Middle frontal gyrus (tissue), 1 donor: ENCODE measurements at regions not wholly inside any gene's neighbourhood (a gene's known extent, or its start where the extent isn't known, plus 50 kb on each side); places are given as distances from the start of the nearest gene placed in this dataset.
"Not testable (repeated sequence)": the region's sequence is repeated elsewhere in the genome, so short reads cannot be mapped to it uniquely, and the experiment has no call there.

ENCODE experiments used
- DNase-seq: peaks from one replicate; pipeline ENCODE4 v3.0.0-alpha.2; 2015; ENCODE audit warnings: low spot score; ENCODE audit errors: extremely low spot score

- DNase-seq = not testable (repeated sequence)
Observed at GRCh38 chr9:87041553-87042235, 94.4 kb upstream of the GAS1 start.

GRCh38 chr9:87049929-87050608, 102.8 kb upstream of the GAS1 start:
- not testable (repeated sequence) for DNase-seq

GRCh38 chr9:87054999-87055686, 107.8 kb upstream of the GAS1 start:
- DNase-seq = no peak

GRCh38 chr9:87059772-87060171, 112.5 kb upstream of the GAS1 start:
- DNase-seq = no peak

GRCh38 chr9:87062746-87063145, 115.4 kb upstream of the GAS1 start:
- no peak for DNase-seq

- DNase-seq = no peak
Observed at GRCh38 chr9:87063246-87063645, 115.9 kb upstream of the GAS1 start.

- no peak for DNase-seq
Observed at GRCh38 chr9:87063871-87064270, 116.6 kb upstream of the GAS1 start.

GRCh38 chr9:87064311-87064710, 117.0 kb upstream of the GAS1 start:
- no peak for DNase-seq

GRCh38 chr9:87065981-87066380, 118.7 kb upstream of the GAS1 start:
- DNase-seq = no peak

GRCh38 chr9:87067426-87067825, 120.1 kb upstream of the GAS1 start:
- no peak for DNase-seq

- no peak for DNase-seq
Observed at GRCh38 chr9:87068177-87068840, 121.0 kb upstream of the GAS1 start.

- DNase-seq = no peak
Observed at GRCh38 chr9:87069690-87070089, 122.4 kb upstream of the GAS1 start.

GRCh38 chr9:87070336-87070735, 123.0 kb upstream of the GAS1 start:
- DNase-seq = no peak

GRCh38 chr9:87071473-87071872, 124.2 kb upstream of the GAS1 start:
- DNase-seq = no peak

GRCh38 chr9:87073692-87074091, 126.4 kb upstream of the GAS1 start:
- no peak for DNase-seq

- no peak for DNase-seq
Observed at GRCh38 chr9:87075537-87075936, 128.2 kb upstream of the GAS1 start.

GRCh38 chr9:87076825-87077224, 129.5 kb upstream of the GAS1 start:
- no peak for DNase-seq

- no peak for DNase-seq
Observed at GRCh38 chr9:87077986-87078385, 130.7 kb upstream of the GAS1 start.

GRCh38 chr9:87080512-87081264, 133.4 kb upstream of the GAS1 start:
- no peak for DNase-seq

GRCh38 chr9:87081503-87081902, 134.2 kb upstream of the GAS1 start:
- DNase-seq = no peak

- no peak for DNase-seq
Observed at GRCh38 chr9:87083986-87084385, 136.7 kb upstream of the GAS1 start.
